GM23338 (cell line): ENCODE measurements at regions not wholly inside any gene's neighbourhood (a gene's known extent, or its start where the extent isn't known, plus 50 kb on each side); places are given as distances from the start of the nearest gene placed in this dataset.

Experiments
- CTCF ChIP-seq, 2 experiments: fragments of 200-600 bp in 1 of 2; sonication (generic) in 1 of 2; conservative IDR thresholded peaks; 2 replicates each; pipeline versions ENCODE4 v1.5.1 to v1.6.1; 2016 to 2017; ENCODE audit warnings: antibody characterized with exemption in 2 of 2, low read depth in 2 of 2, mild to moderate bottlenecking in 2 of 2, moderate library complexity in 1 of 2
- EZH2 ChIP-seq: fragments of 200-600 bp; sonication (generic); IDR thresholded peaks from one replicate; pipeline ENCODE4 v1.8.0; 2017; ENCODE audit warnings: antibody characterized with exemption, mild to moderate bottlenecking, low read depth; ENCODE audit not compliant: unreplicated experiment
- EZH2phosphoT487 ChIP-seq: fragments of 200-600 bp; sonication (generic); IDR thresholded peaks from one replicate; pipeline ENCODE4 v1.8.1; 2018; ENCODE audit warnings: antibody characterized with exemption; ENCODE audit not compliant: unreplicated experiment
- ZNF114 ChIP-seq: fragments of 250-450 bp; sonication (Bioruptor Pico); IDR thresholded peaks from 2 replicates; pipeline ENCODE4 v1.5.0; 2020; ENCODE audit warnings: mild to moderate bottlenecking, moderate library complexity
- TF ChIP-seq, protein P1 (sequence below): fragments of 250-450 bp; sonication (Bioruptor Pico); IDR thresholded peaks from 2 replicates; pipeline ENCODE4 v1.5.0; 2020; ENCODE audit warnings: mild to moderate bottlenecking, moderate library complexity

DNA sequence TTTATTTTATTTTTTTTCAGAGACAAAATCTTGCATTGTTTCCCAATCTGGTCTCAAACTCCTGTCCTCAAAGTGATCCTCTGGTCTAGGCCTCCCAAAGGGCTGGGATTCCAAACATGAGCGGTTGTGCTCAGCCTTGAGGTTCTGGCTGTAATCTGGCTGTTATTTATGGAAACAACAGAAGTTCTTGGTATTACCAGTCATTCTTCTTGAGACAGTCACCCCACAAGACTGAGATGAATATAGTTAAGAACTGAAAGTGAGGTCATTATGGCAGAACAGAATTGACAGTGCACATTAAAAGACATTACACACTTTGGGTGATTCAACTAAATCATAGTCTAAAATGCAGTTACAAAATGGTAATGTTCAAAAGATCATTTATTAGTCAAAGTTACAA lies 719.5 kb downstream of the ZWINT start:
- TF ChIP-seq CTCF (conservative IDR thresholded peaks at IDR 0.05; ENCODE audit: low read depth in 2 of 2): no peak
- no peak for TF ChIP-seq EZH2
- TF ChIP-seq, protein P1, sequence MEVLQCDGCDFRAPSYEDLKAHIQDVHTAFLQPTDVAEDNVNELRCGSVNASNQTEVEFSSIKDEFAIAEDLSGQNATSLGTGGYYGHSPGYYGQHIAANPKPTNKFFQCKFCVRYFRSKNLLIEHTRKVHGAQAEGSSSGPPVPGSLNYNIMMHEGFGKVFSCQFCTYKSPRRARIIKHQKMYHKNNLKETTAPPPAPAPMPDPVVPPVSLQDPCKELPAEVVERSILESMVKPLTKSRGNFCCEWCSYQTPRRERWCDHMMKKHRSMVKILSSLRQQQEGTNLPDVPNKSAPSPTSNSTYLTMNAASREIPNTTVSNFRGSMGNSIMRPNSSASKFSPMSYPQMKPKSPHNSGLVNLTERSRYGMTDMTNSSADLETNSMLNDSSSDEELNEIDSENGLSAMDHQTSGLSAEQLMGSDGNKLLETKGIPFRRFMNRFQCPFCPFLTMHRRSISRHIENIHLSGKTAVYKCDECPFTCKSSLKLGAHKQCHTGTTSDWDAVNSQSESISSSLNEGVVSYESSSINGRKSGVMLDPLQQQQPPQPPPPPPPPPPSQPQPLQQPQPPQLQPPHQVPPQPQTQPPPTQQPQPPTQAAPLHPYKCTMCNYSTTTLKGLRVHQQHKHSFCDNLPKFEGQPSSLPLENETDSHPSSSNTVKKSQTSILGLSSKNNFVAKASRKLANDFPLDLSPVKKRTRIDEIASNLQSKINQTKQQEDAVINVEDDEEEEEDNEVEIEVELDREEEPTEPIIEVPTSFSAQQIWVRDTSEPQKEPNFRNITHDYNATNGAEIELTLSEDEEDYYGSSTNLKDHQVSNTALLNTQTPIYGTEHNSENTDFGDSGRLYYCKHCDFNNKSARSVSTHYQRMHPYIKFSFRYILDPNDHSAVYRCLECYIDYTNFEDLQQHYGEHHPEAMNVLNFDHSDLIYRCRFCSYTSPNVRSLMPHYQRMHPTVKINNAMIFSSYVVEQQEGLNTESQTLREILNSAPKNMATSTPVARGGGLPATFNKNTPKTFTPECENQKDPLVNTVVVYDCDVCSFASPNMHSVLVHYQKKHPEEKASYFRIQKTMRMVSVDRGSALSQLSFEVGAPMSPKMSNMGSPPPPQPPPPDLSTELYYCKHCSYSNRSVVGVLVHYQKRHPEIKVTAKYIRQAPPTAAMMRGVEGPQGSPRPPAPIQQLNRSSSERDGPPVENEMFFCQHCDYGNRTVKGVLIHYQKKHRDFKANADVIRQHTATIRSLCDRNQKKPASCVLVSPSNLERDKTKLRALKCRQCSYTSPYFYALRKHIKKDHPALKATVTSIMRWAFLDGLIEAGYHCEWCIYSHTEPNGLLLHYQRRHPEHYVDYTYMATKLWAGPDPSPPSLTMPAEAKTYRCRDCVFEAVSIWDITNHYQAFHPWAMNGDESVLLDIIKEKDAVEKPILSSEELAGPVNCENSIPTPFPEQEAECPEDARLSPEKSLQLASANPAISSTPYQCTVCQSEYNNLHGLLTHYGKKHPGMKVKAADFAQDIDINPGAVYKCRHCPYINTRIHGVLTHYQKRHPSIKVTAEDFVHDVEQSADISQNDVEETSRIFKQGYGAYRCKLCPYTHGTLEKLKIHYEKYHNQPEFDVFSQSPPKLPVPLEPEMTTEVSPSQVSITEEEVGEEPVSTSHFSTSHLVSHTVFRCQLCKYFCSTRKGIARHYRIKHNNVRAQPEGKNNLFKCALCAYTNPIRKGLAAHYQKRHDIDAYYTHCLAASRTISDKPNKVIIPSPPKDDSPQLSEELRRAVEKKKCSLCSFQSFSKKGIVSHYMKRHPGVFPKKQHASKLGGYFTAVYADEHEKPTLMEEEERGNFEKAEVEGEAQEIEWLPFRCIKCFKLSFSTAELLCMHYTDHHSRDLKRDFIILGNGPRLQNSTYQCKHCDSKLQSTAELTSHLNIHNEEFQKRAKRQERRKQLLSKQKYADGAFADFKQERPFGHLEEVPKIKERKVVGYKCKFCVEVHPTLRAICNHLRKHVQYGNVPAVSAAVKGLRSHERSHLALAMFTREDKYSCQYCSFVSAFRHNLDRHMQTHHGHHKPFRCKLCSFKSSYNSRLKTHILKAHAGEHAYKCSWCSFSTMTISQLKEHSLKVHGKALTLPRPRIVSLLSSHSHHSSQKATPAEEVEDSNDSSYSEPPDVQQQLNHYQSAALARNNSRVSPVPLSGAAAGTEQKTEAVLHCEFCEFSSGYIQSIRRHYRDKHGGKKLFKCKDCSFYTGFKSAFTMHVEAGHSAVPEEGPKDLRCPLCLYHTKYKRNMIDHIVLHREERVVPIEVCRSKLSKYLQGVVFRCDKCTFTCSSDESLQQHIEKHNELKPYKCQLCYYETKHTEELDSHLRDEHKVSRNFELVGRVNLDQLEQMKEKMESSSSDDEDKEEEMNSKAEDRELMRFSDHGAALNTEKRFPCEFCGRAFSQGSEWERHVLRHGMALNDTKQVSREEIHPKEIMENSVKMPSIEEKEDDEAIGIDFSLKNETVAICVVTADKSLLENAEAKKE (CRISPR knock-in tag): no peak
- no peak for TF ChIP-seq EZH2phosphoT487
- TF ChIP-seq ZNF114: no peak
